Pancreas (tissue), 10 donors: ENCODE measurements at regions not wholly inside any gene's neighbourhood (a gene's known extent, or its start where the extent isn't known, plus 50 kb on each side); places are given as distances from the start of the nearest gene placed in this dataset.

ENCODE experiments used
- ATAC-seq, 4 donors: fragments of 200-7000 bp; cut with Tn5 transposase; one replicate each; pipeline versions ENCODE4 v1.8.0 to v1.9.1; 2020; ENCODE audit warnings: mild to moderate bottlenecking in 4 of 4, moderate library complexity in 4 of 4
- DNase-seq, 6 donors: peaks; one replicate each; pipeline ENCODE4 v3.0.0-alpha.2; 2020
- FAIRE-seq: peaks from 2 replicates; lab custom pipeline; 2012; peaks lifted over from hg19 to GRCh38; lab: Jason Lieb, UNC
- H3K27ac ChIP-seq, 4 donors: fragments of 200-600 bp; sonication (generic); 1 replicate in 3 of 4; 2 replicates in 1 of 4; pipeline versions ENCODE4 v1.5.0 to v1.8.0; 2020
- H3K27me3 ChIP-seq, 4 donors: fragments of 200-600 bp; one replicate each; pipeline ENCODE4 v1.8.0; 2021
- H3K36me3 ChIP-seq, 3 donors: fragments of 200-600 bp; sonication (generic) in 1 of 3; one replicate each; pipeline versions ENCODE4 v1.5.0 to v1.8.0; 2020 to 2021
- H3K4me1 ChIP-seq, 3 donors: fragments of 200-600 bp; one replicate each; pipeline ENCODE4 v1.8.0; 2021
- H3K4me3 ChIP-seq, 4 donors: fragments of 200-600 bp; sonication (generic) in 2 of 4; one replicate each; pipeline versions ENCODE4 v1.5.0 to v1.8.0; 2020 to 2021
- H3K9me3 ChIP-seq, 4 donors: fragments of 200-600 bp; one replicate each; pipeline ENCODE4 v1.8.0; 2021
- CTCF ChIP-seq, 4 donors: fragments of 200-600 bp; sonication (generic) in 3 of 4; IDR thresholded peaks; one replicate each; pipeline versions ENCODE4 v1.5.0 to v1.8.0; 2021; ENCODE audit warnings: antibody characterized with exemption in 4 of 4
- WGBS, 2 donors: extraction: QIAGEN DNeasy Blood & Tissue Kit; methylation state at CpG; one replicate each; pipeline ENCODE4 v1.1.7; 2013; 5-methylcytosine and 5-hydroxymethylcytosine counted together
- intact Hi-C, 3 donors: fragments of 100-400 bp; cut with DNase I; formaldehyde crosslinking; loops; one replicate each; pipeline versions ENCODE4 v1.11.1 to v1.14.2; 2022
- donor health status: healthy with polysubstance abuse.
- donor health status: DM: no; HTN: no; CAD: no; lungs with moderate emphysema.
- donor health status: DM: no; HTN: no; CAD: no.
- donor health status: control.
- donor health status: control.
- donor health status: Bipolar disorder and iron deficiency.
- donor health status: DM: yes; HTN: yes; CAD: no.
- donor health status: DM: no; HTN: no; CAD: no.
- donor health status: DM: no; HTN: no; CAD: no.
- donor health status: DM: yes; HTN: yes; CAD: no.

GRCh38 chr2:175744000-175744399 lies 258.1 kb downstream of the LNPK start:
- 27 to 31% methylated on average over 8 of the region's 8 CpGs for WGBS, 2 donors
- no peaks in the 10 kb centered on the region for H3K36me3 ChIP-seq
- no peak for ATAC-seq
- TF ChIP-seq CTCF (IDR thresholded peaks at IDR 0.05), result no peak
- H3K4me3 ChIP-seq, result no peak overlapping the region
- no peak overlapping the region for H3K27ac ChIP-seq
- no peak for DNase-seq
- intact Hi-C loops, result no loop called here
- no peaks in the 10 kb centered on the region for H3K27me3 ChIP-seq
- no peaks in the 10 kb centered on the region for H3K4me1 ChIP-seq
- H3K9me3 ChIP-seq, result no peaks in the 10 kb centered on the region
- no peak for FAIRE-seq

DNA sequence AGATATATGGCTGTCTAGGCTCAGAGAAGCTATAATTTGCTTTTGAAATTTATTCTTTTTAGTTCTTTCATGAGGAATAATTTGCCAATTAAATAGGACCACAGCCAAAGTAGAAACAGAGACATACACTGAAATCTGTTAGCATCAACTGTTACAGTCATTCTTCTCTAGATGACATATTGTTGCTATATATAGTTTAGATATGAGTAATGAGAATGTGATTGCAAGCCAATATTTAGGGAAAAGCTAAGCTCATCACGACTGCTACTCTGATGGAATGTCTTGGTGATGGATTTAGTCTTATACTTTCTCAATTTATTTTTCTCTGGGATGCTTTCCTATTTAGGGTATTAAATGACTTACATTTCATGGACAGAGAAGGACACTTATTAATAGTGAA lies 259.1 kb downstream of the LNPK start:
- ATAC-seq (no peak), DNase-seq (no peak), FAIRE-seq (no peak)
- H3K27ac ChIP-seq, result no peak overlapping the region
- no peaks in the 10 kb centered on the region for H3K4me1 ChIP-seq
- H3K4me3 ChIP-seq, result no peak overlapping the region
- no peaks in the 10 kb centered on the region for H3K36me3 ChIP-seq
- 43 to 56% methylated on average over 1 of the region's 1 CpG for WGBS, 2 donors
- H3K9me3 ChIP-seq, result no peaks in the 10 kb centered on the region
- H3K27me3 ChIP-seq, result no peaks in the 10 kb centered on the region
- TF ChIP-seq CTCF (IDR thresholded peaks at IDR 0.05), result no peak
- intact Hi-C loops, result no loop called here

- H3K9me3 ChIP-seq, result no peaks in the 10 kb centered on the region
- WGBS, 2 donors, result 72 to 82% methylated on average over 3 of the region's 3 CpGs
- DNase-seq, result no peak
- no peak for ATAC-seq
- intact Hi-C loops, result no loop called here
- H3K27ac ChIP-seq, result no peak overlapping the region
- TF ChIP-seq CTCF (IDR thresholded peaks at IDR 0.05), result no peak
- H3K4me1 ChIP-seq, result no peaks in the 10 kb centered on the region
- H3K36me3 ChIP-seq, result no peaks in the 10 kb centered on the region
- no peaks in the 10 kb centered on the region for H3K27me3 ChIP-seq
- no peak for FAIRE-seq
- no peak overlapping the region for H3K4me3 ChIP-seq
These were observed 259.7 kb downstream of the LNPK start for GRCh38 chr2:175742367-175742766.

GRCh38 chr2:175741164-175741563 lies 260.9 kb downstream of the LNPK start:
- H3K4me1 ChIP-seq, result no peaks in the 10 kb centered on the region
- no peak overlapping the region for H3K27ac ChIP-seq
- no peaks in the 10 kb centered on the region for H3K9me3 ChIP-seq
- no peak for ATAC-seq
- no peaks in the 10 kb centered on the region for H3K36me3 ChIP-seq
- intact Hi-C loops, result no loop called here
- no peak overlapping the region for H3K4me3 ChIP-seq
- FAIRE-seq, result no peak
- no peak for TF ChIP-seq CTCF (IDR thresholded peaks at IDR 0.05)
- no peaks in the 10 kb centered on the region for H3K27me3 ChIP-seq
- DNase-seq, result no peak

DNA sequence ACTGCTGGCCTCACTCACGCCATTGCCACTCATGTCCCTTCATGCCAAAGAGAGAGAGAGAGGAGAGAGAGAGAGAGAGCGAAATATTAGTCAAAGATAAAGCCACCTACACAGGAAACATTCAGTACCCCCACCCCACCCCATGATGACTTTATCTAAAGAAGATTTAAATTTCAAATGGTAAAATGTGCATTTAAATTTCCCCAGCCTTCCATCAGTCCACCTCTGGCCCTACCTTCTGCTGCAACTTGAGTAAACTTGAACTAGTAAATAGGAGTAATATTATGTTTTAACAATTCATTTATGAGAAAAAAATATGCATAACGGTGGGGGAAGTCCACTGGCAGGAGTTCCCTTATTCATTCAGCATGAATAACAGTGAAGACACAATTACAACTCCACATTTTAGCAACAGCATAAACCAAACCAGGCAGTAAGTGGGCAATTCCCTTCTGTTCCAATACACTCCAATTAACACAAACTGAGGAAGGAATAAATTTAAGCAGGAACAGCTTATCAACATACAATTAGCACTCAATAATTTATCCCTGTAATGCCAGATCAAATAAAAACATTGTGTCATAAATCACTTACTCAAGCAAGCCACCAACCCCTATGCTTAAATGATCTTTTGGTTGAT lies 264.2 kb downstream of the LNPK start:
- intact Hi-C loops, result no loop called here
- ATAC-seq, result no peak
- H3K9me3 ChIP-seq, result no peaks in the 10 kb centered on the region
- no peak for TF ChIP-seq CTCF (IDR thresholded peaks at IDR 0.05)
- WGBS, 2 donors, result 59 to 60% methylated on average over 3 of the region's 3 CpGs
- H3K4me3 ChIP-seq, result no peak overlapping the region
- no peaks in the 10 kb centered on the region for H3K4me1 ChIP-seq
- FAIRE-seq, result no peak
- H3K36me3 ChIP-seq, result no peaks in the 10 kb centered on the region
- H3K27ac ChIP-seq, result no peak overlapping the region
- no peak for DNase-seq
- no peaks in the 10 kb centered on the region for H3K27me3 ChIP-seq
